ENCODE measurements at regions not wholly inside any gene's neighbourhood (a gene's known extent, or its start where the extent isn't known, plus 50 kb on each side); places are given as distances from the start of the nearest gene placed in this dataset.

GRCh38 chr18:46338766-46339165 lies 234.6 kb downstream of the HAUS1 start:
- Histone ChIP-seq H3K4me3 (ENCODE audit: low read length) (no peak overlapping the region), H3K9ac (ENCODE audit: low read depth, low read length) (no peak overlapping the region), H3K27me3 (ENCODE audit: insufficient read depth, low read length) (peaks cover 12% of the 10 kb centered on the region), H3K36me3 (ENCODE audit: insufficient read depth, low read length) (no peaks in the 10 kb centered on the region), H3K27ac (ENCODE audit: low read depth, low read length) (no peak overlapping the region), H3K4me1 (ENCODE audit: insufficient read depth, low read length) (peaks cover 40% of the 10 kb centered on the region), H3K9me3 (ENCODE audit: insufficient read depth, low read depth, low read length) (no peaks in the 10 kb centered on the region)
- 74% methylated on average over 7 of the region's 7 CpGs for WGBS

GRCh38 chr18:46340716-46341115 lies 236.5 kb downstream of the HAUS1 start:
- H3K4me3 ChIP-seq (ENCODE audit: low read length), result no peak overlapping the region
- no peaks in the 10 kb centered on the region for H3K27me3 ChIP-seq (ENCODE audit: insufficient read depth, low read length)
- WGBS, result 90% methylated on average over 7 of the region's 7 CpGs
- no peaks in the 10 kb centered on the region for H3K36me3 ChIP-seq (ENCODE audit: insufficient read depth, low read length)
- H3K4me1 ChIP-seq (ENCODE audit: insufficient read depth, low read length), result peaks cover 44% of the 10 kb centered on the region
- H3K9ac ChIP-seq (ENCODE audit: low read depth, low read length), result no peak overlapping the region
- H3K27ac ChIP-seq (ENCODE audit: low read depth, low read length), result no peak overlapping the region
- H3K9me3 ChIP-seq (ENCODE audit: insufficient read depth, low read depth, low read length), result no peaks in the 10 kb centered on the region

- Histone ChIP-seq H3K4me3 (ENCODE audit: low read length) (no peak overlapping the region), H3K9ac (ENCODE audit: low read depth, low read length) (no peak overlapping the region), H3K36me3 (ENCODE audit: insufficient read depth, low read length) (no peaks in the 10 kb centered on the region), H3K27ac (ENCODE audit: low read depth, low read length) (no peak overlapping the region), H3K9me3 (ENCODE audit: insufficient read depth, low read depth, low read length) (no peaks in the 10 kb centered on the region), H3K27me3 (ENCODE audit: insufficient read depth, low read length) (no peaks in the 10 kb centered on the region), H3K4me1 (ENCODE audit: insufficient read depth, low read length) (peaks cover 30% of the 10 kb centered on the region)
- WGBS, result 90% methylated on average over 5 of the region's 6 CpGs
Observed at GRCh38 chr18:46341986-46342525, 237.9 kb downstream of the HAUS1 start.

GRCh38 chr18:46343456-46343855 lies 239.3 kb downstream of the HAUS1 start:
- 91% methylated on average over 7 of the region's 7 CpGs for WGBS
- H3K36me3 ChIP-seq (ENCODE audit: insufficient read depth, low read length), result no peaks in the 10 kb centered on the region
- no peaks in the 10 kb centered on the region for H3K27me3 ChIP-seq (ENCODE audit: insufficient read depth, low read length)
- H3K9me3 ChIP-seq (ENCODE audit: insufficient read depth, low read depth, low read length), result no peaks in the 10 kb centered on the region
- no peak overlapping the region for H3K27ac ChIP-seq (ENCODE audit: low read depth, low read length)
- H3K9ac ChIP-seq (ENCODE audit: low read depth, low read length), result no peak overlapping the region
- no peak overlapping the region for H3K4me3 ChIP-seq (ENCODE audit: low read length)
- peaks cover 19% of the 10 kb centered on the region for H3K4me1 ChIP-seq (ENCODE audit: insufficient read depth, low read length)

- Histone ChIP-seq H3K9ac (ENCODE audit: low read depth, low read length) (no peak overlapping the region), H3K4me3 (ENCODE audit: low read length) (no peak overlapping the region), H3K9me3 (ENCODE audit: insufficient read depth, low read depth, low read length) (no peaks in the 10 kb centered on the region), H3K27me3 (ENCODE audit: insufficient read depth, low read length) (no peaks in the 10 kb centered on the region), H3K4me1 (ENCODE audit: insufficient read depth, low read length) (peaks cover 14% of the 10 kb centered on the region), H3K36me3 (ENCODE audit: insufficient read depth, low read length) (no peaks in the 10 kb centered on the region), H3K27ac (ENCODE audit: low read depth, low read length) (no peak overlapping the region)
- WGBS, result 56% methylated on average over 8 of the region's 10 CpGs
Observed at GRCh38 chr18:46343931-46344372, 239.8 kb downstream of the HAUS1 start.

- no peaks in the 10 kb centered on the region for H3K36me3 ChIP-seq (ENCODE audit: insufficient read depth, low read length)
Observed at GRCh38 chr18:46344416-46345180, 240.4 kb downstream of the HAUS1 start.

GRCh38 chr18:46345181-46345465 lies 240.9 kb downstream of the HAUS1 start:
- Histone ChIP-seq H3K9me3 (ENCODE audit: insufficient read depth, low read depth, low read length) (no peaks in the 10 kb centered on the region), H3K27me3 (ENCODE audit: insufficient read depth, low read length) (no peaks in the 10 kb centered on the region), H3K27ac (ENCODE audit: low read depth, low read length) (no peak overlapping the region), H3K4me3 (ENCODE audit: low read length) (no peak overlapping the region), H3K9ac (ENCODE audit: low read depth, low read length) (no peak overlapping the region), H3K36me3 (ENCODE audit: insufficient read depth, low read length) (no peaks in the 10 kb centered on the region), H3K4me1 (ENCODE audit: insufficient read depth, low read length) (peaks cover 9% of the 10 kb centered on the region)
- WGBS, result 88% methylated on average over 4 of the region's 4 CpGs

More at GRCh38 chr18:46344416-46345180, 240.4 kb downstream of the HAUS1 start:
- H3K9me3 ChIP-seq (ENCODE audit: insufficient read depth, low read depth, low read length), result no peaks in the 10 kb centered on the region
- no peak overlapping the region; the same call in 1 of the 2 replicates for H3K27ac ChIP-seq (ENCODE audit: low read depth, low read length)
- 86% methylated on average over 14 of the region's 14 CpGs for WGBS
- peaks cover 9% of the 10 kb centered on the region for H3K4me1 ChIP-seq (ENCODE audit: insufficient read depth, low read length)
- H3K4me3 ChIP-seq (ENCODE audit: low read length), result no peak overlapping the region
- no peak overlapping the region for H3K9ac ChIP-seq (ENCODE audit: low read depth, low read length)
- no peaks in the 10 kb centered on the region for H3K27me3 ChIP-seq (ENCODE audit: insufficient read depth, low read length)

- no peaks in the 10 kb centered on the region for H3K9me3 ChIP-seq (ENCODE audit: insufficient read depth, low read depth, low read length)
- no peak overlapping the region for H3K4me3 ChIP-seq (ENCODE audit: low read length)
- peaks cover 9% of the 10 kb centered on the region for H3K4me1 ChIP-seq (ENCODE audit: insufficient read depth, low read length)
- H3K36me3 ChIP-seq (ENCODE audit: insufficient read depth, low read length), result no peaks in the 10 kb centered on the region
- no peaks in the 10 kb centered on the region for H3K27me3 ChIP-seq (ENCODE audit: insufficient read depth, low read length)
- 91% methylated on average over 6 of the region's 6 CpGs for WGBS
- H3K9ac ChIP-seq (ENCODE audit: low read depth, low read length), result no peak overlapping the region
- no peak overlapping the region for H3K27ac ChIP-seq (ENCODE audit: low read depth, low read length)
Observed at GRCh38 chr18:46346213-46346612, 242.0 kb downstream of the HAUS1 start.

- H3K9ac ChIP-seq (ENCODE audit: low read depth, low read length), result no peak overlapping the region
- H3K9me3 ChIP-seq (ENCODE audit: insufficient read depth, low read depth, low read length), result no peaks in the 10 kb centered on the region
Observed at GRCh38 chr18:46346896-46347630, 242.9 kb downstream of the HAUS1 start.

GRCh38 chr18:46350598-46351159 lies 246.5 kb downstream of the HAUS1 start:
- WGBS, result 79% methylated on average over 13 of the region's 13 CpGs
- Histone ChIP-seq H3K9ac (ENCODE audit: low read depth, low read length) (no peak overlapping the region), H3K4me1 (ENCODE audit: insufficient read depth, low read length) (no peaks in the 10 kb centered on the region), H3K27me3 (ENCODE audit: insufficient read depth, low read length) (no peaks in the 10 kb centered on the region), H3K36me3 (ENCODE audit: insufficient read depth, low read length) (no peaks in the 10 kb centered on the region), H3K9me3 (ENCODE audit: insufficient read depth, low read depth, low read length) (no peaks in the 10 kb centered on the region), H3K27ac (ENCODE audit: low read depth, low read length) (no peak overlapping the region), H3K4me3 (ENCODE audit: low read length) (no peak overlapping the region)

More at GRCh38 chr18:46346896-46347630, 242.9 kb downstream of the HAUS1 start:
- no peak overlapping the region for H3K4me3 ChIP-seq (ENCODE audit: low read length)
- WGBS, result 93% methylated on average over 19 of the region's 19 CpGs
- H3K27me3 ChIP-seq (ENCODE audit: insufficient read depth, low read length), result no peaks in the 10 kb centered on the region
- H3K36me3 ChIP-seq (ENCODE audit: insufficient read depth, low read length), result no peaks in the 10 kb centered on the region
- H3K4me1 ChIP-seq (ENCODE audit: insufficient read depth, low read length), result peaks cover 9% of the 10 kb centered on the region
- H3K27ac ChIP-seq (ENCODE audit: low read depth, low read length), result no peak overlapping the region

Data from HUES64 (cell line).